IMR-90 (cell line): ENCODE measurements at regions not wholly inside any gene's neighbourhood (a gene's known extent, or its start where the extent isn't known, plus 50 kb on each side); places are given as distances from the start of the nearest gene placed in this dataset.
"Not testable (repeated sequence)": the region's sequence is repeated elsewhere in the genome, so short reads cannot be mapped to it uniquely, and the experiment has no call there.

ENCODE experiments used
- ATAC-seq: fragments of 200-7000 bp; cut with Tn5 transposase; 2 replicates; pipeline ENCODE4 v1.9.1; 2020; ENCODE audit warnings: low read depth, mild to moderate bottlenecking, moderate library complexity
- BruUV-seq: library from RNA; stranded (reverse); fragments of 400-500 nt; replicated peaks from 2 replicates; lab custom pipeline; 2021; lab: Mats Ljungman, UMichigan
- CTCF ChIA-PET: fragments of 300-600 bp; formaldehyde crosslinking; extraction: SDS; loops from one replicate; lab custom pipeline; 2021; ENCODE audit warnings: antibody characterized with exemption; lab: Yijun Ruan, JAX
- POLR2A ChIA-PET: fragments of 300-600 bp; sonication (Branson Sonifier 250); formaldehyde crosslinking; loops from one replicate; lab custom pipeline; 2022; ENCODE audit warnings: antibody characterized with exemption; ENCODE audit not compliant: unreplicated experiment; lab: Charles Lee
- DNase-seq: peaks from one replicate; pipeline ENCODE4 v3.0.0; 2013
- H2AFZ ChIP-seq: replicated peaks from 2 replicates; pipeline ENCODE3; 2013; ENCODE audit warnings: low read length, mild to moderate bottlenecking; ENCODE audit not compliant: poor library complexity
- H2AK5ac ChIP-seq: 2 replicates; pipeline ENCODE4 v1.6.1; 2013; ENCODE audit warnings: low read depth, low read length, inconsistent platforms
- H2AK9ac ChIP-seq: replicated peaks from 2 replicates; pipeline ENCODE3; 2013; ENCODE audit warnings: mild to moderate bottlenecking, low read depth, low read length, moderate library complexity; ENCODE audit not compliant: poor library complexity
- H2BK120ac ChIP-seq: 2 replicates; pipeline ENCODE4 v1.6.1; 2013; ENCODE audit warnings: low read depth, low read length, inconsistent platforms
- H2BK15ac ChIP-seq: 3 replicates; pipeline ENCODE4 v1.6.1; 2013; ENCODE audit warnings: low read depth, low read length, inconsistent platforms
- H2BK20ac ChIP-seq: 2 replicates; pipeline ENCODE4 v1.6.1; 2013; ENCODE audit warnings: low read depth, mild to moderate bottlenecking, inconsistent platforms, low read length, moderate library complexity
- H2BK5ac ChIP-seq: 2 replicates; pipeline ENCODE4 v1.6.1; 2013; ENCODE audit warnings: mild to moderate bottlenecking, low read depth, low read length, inconsistent platforms; ENCODE audit not compliant: poor library complexity, severe bottlenecking
- H3K14ac ChIP-seq: replicated peaks from 2 replicates; pipeline ENCODE4 v1.6.1; 2013; ENCODE audit warnings: low read depth, low read length, inconsistent platforms
- H3K18ac ChIP-seq: 2 replicates; pipeline ENCODE4 v1.6.1; 2013; ENCODE audit warnings: low read depth, low read length, control low read depth
- H3K23ac ChIP-seq: 2 replicates; pipeline ENCODE4 v1.6.1; 2013; ENCODE audit warnings: low read depth, low read length, inconsistent platforms
- H3K27ac ChIP-seq: 2 replicates; pipeline ENCODE4 v1.5.1; 2013; ENCODE audit warnings: mild to moderate bottlenecking, control low read depth, low read length; ENCODE audit not compliant: insufficient read depth
- H3K27me3 ChIP-seq: 2 replicates; pipeline ENCODE4 v1.6.1; 2013; ENCODE audit warnings: low read length; ENCODE audit not compliant: control insufficient read depth, insufficient read depth
- H3K36me3 ChIP-seq: 2 replicates; pipeline ENCODE4 v1.6.1; 2013; ENCODE audit warnings: low read length, mixed read lengths; ENCODE audit not compliant: control insufficient read depth, insufficient read depth
- H3K4ac ChIP-seq: 2 replicates; pipeline ENCODE4 v1.6.1; 2013; ENCODE audit warnings: low read depth, low read length, inconsistent platforms
- H3K4me1 ChIP-seq: 2 replicates; pipeline ENCODE4 v1.6.1; 2013; ENCODE audit warnings: low read length, mixed read lengths; ENCODE audit not compliant: control insufficient read depth, insufficient read depth
- H3K4me2 ChIP-seq: 2 replicates; pipeline ENCODE4 v1.6.1; 2013; ENCODE audit warnings: low read depth, mild to moderate bottlenecking, control low read depth, low read length, moderate library complexity
- H3K4me3 ChIP-seq: 2 replicates; pipeline ENCODE4 v1.5.1; 2013; ENCODE audit warnings: low read depth, mild to moderate bottlenecking, control low read depth, low read length, moderate library complexity; ENCODE audit not compliant: insufficient read depth
- H3K56ac ChIP-seq: 2 replicates; pipeline ENCODE4 v1.6.1; 2013; ENCODE audit warnings: low read length, inconsistent platforms; ENCODE audit not compliant: insufficient read depth; ENCODE audit errors: extremely low read depth
- H3K79me1 ChIP-seq, 2 experiments: 2 replicates each; pipeline ENCODE4 v1.6.1; 2013; ENCODE audit warnings: low read length in 2 of 2, inconsistent platforms in 1 of 2, low read depth in 1 of 2
- H3K9ac ChIP-seq: 2 replicates; pipeline ENCODE4 v1.6.1; 2013; ENCODE audit warnings: low read depth, low read length, control low read depth
- H3K9me1 ChIP-seq: 2 replicates; pipeline ENCODE4 v1.6.1; 2013; ENCODE audit warnings: low read length, inconsistent platforms; ENCODE audit not compliant: insufficient read depth
- H3K9me3 ChIP-seq: 2 replicates; pipeline ENCODE4 v1.6.1; 2013; ENCODE audit warnings: low read length; ENCODE audit not compliant: control insufficient read depth, insufficient read depth
- H4K20me1 ChIP-seq: 2 replicates; pipeline ENCODE4 v1.6.1; 2013; ENCODE audit warnings: low read length, inconsistent platforms; ENCODE audit not compliant: insufficient read depth
- H4K5ac ChIP-seq: 2 replicates; pipeline ENCODE4 v1.6.1; 2013; ENCODE audit warnings: mild to moderate bottlenecking, low read depth, low read length, control low read depth
- H4K8ac ChIP-seq, 2 experiments: 2 replicates each; pipeline ENCODE4 v1.6.1; 2013; ENCODE audit warnings: low read depth in 2 of 2, low read length in 2 of 2, control low read depth in 1 of 2, inconsistent platforms in 1 of 2
- H4K91ac ChIP-seq: 2 replicates; pipeline ENCODE4 v1.6.1; 2013; ENCODE audit warnings: low read depth, low read length, inconsistent platforms; ENCODE audit not compliant: insufficient read depth
- CEBPB ChIP-seq: IDR thresholded peaks from 2 replicates; pipeline ENCODE4 v1.6.1; 2012; ENCODE audit warnings: low read depth, low read length, improper control_type of control experiment
- SMC3 ChIP-seq: fragments of 150-350 bp; IDR thresholded peaks from 2 replicates; pipeline ENCODE4 v1.6.1; 2016; ENCODE audit warnings: low read depth, mild to moderate bottlenecking, antibody characterized with exemption, low read length, moderate library complexity
- WGBS, 2 experiments: methylation state at CpG; one replicate each; pipeline versions ENCODE4 v1.1.5 to v1.1.7; 2013; ENCODE audit warnings: missing lambda C conversion rate in 2 of 2; ENCODE audit not compliant: insufficient read length in 1 of 2; ENCODE audit errors: extremely low coverage in 2 of 2; 5-methylcytosine and 5-hydroxymethylcytosine counted together
- dilution Hi-C: fragments of 300-500 bp; cut with HindIII; formaldehyde crosslinking; loops from one replicate; pipeline ENCODE4 v1.14.3; 2018; ENCODE audit warnings: low sequenced_read_pairs; ENCODE audit not compliant: unreplicated experiment
- in situ Hi-C: fragments of 300-500 bp; cut with MboI; formaldehyde crosslinking; loops from 3 replicates; pipeline ENCODE4 v1.14.3; 2019; ENCODE audit warnings: low sequenced_read_pairs, inconsistent platforms, mixed read lengths
- intact Hi-C: fragments of 100-400 bp; cut with micrococcal nuclease; formaldehyde crosslinking; loops from 2 replicates; pipeline ENCODE4 v1.10.0; 2022

DNA sequence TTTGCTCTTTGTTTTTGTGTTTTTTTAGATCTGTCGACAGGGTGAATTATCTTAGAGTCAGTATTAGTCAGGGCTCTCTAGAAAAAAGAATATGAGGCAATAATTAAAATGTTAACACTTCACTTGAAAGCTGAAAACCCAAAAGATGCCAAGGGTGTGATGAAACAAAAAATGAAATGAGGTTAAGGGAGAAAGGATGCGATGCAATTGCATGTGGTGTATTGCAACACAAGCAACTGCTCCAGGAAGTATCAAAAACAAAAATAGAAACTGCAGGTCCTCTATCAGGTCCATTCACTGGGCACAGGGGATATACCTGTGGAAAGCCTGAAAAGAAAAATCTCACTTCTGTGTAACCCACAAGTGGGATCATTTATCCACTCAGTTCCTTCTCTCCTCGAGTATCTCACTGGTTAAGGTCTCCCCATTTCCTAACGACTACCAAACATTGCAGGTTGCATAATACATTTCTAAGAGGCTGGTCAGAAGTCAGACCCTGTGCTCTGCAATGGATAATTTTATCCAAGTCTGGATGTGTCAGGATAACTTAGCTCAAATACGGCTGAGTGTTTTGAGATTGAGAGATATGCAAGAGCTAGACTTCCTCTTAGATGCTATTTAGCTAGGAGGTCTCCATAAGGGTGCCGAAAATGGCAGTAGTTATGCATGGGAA is 257.7 kb upstream of the GJE1 start:
- 63% methylated on average over 1 of the region's 6 CpGs; no CpG with 5 or more reads in 1 of the 2 experiments for WGBS, 2 experiments
- CTCF ChIA-PET, result no interaction called here
- H2AFZ ChIP-seq, result no peak overlapping the region
- H2BK5ac ChIP-seq, result no peak overlapping the region
- H3K4me3 ChIP-seq, result no peak overlapping the region
- H2AK5ac ChIP-seq, result no peak overlapping the region
- peak; percentile 75 for TF ChIP-seq CEBPB
- no peak for TF ChIP-seq SMC3
- H3K14ac ChIP-seq, result no peak overlapping the region
- no peaks in the 10 kb centered on the region for H3K4me1 ChIP-seq
- H3K9ac ChIP-seq, result no peak overlapping the region
- ATAC-seq (no peak), DNase-seq (peak; percentile 34)
- H3K56ac ChIP-seq, result no peak overlapping the region
- H4K5ac ChIP-seq, result no peak overlapping the region
- no peak overlapping the region for H3K4me2 ChIP-seq
- H3K27me3 ChIP-seq, result no peaks in the 10 kb centered on the region
- H2AK9ac ChIP-seq, result no peak overlapping the region
- no peaks in the 10 kb centered on the region for H3K36me3 ChIP-seq
- H2BK15ac ChIP-seq, result no peak overlapping the region
- H2BK20ac ChIP-seq, result no peak overlapping the region; the same call in 1 of the 2 replicates
- no peak overlapping the region for H3K27ac ChIP-seq
- no peaks in the 10 kb centered on the region for H4K20me1 ChIP-seq
- intact Hi-C loops, result no loop called here
- no peak overlapping the region for H4K91ac ChIP-seq
- no peak overlapping the region for H2BK120ac ChIP-seq
- POLR2A ChIA-PET, result no interaction called here
- H3K4ac ChIP-seq, result no peak overlapping the region
- H3K23ac ChIP-seq, result no peak overlapping the region
- no peaks in the 10 kb centered on the region for H3K79me1 ChIP-seq
- in situ Hi-C loops, result no loop called here
- no peak overlapping the region for H3K18ac ChIP-seq
- no TSS peak for BruUV-seq
- H3K9me3 ChIP-seq, result no peaks in the 10 kb centered on the region
- no peaks in the 10 kb centered on the region for H3K9me1 ChIP-seq
- dilution Hi-C loops, result no loop called here
- H4K8ac ChIP-seq, result no peak overlapping the region

DNA sequence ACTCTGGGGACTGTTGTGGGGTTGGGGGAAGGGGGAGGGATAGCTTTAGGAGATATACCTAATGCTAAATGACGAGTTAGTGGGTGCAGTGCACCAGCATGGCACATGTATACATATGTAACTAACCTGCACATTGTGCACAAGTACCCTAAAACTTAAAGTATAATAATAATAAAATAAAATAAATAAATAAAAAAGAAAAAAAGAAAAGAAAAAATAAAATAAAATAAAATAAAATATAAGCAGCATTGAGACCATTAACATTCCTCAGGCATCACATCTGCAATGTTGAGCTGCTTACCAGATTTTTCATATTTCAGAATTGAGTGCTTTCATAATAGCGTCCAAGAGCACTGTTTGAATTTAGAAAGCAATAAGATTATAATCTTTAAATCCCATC is 263.2 kb upstream of the GJE1 start:
- H4K20me1 ChIP-seq, H2AFZ ChIP-seq, H3K9ac ChIP-seq, intact Hi-C loops, H3K9me1 ChIP-seq, H2BK120ac ChIP-seq, in situ Hi-C loops, H3K4me1 ChIP-seq, H4K91ac ChIP-seq, H2AK9ac ChIP-seq, H3K36me3 ChIP-seq, H3K4ac ChIP-seq, H3K9me3 ChIP-seq, BruUV-seq, H3K14ac ChIP-seq, H3K56ac ChIP-seq, CTCF ChIA-PET, DNase-seq, dilution Hi-C loops, H3K4me2 ChIP-seq, H2AK5ac ChIP-seq, H4K5ac ChIP-seq, H2BK5ac ChIP-seq, POLR2A ChIA-PET, H3K27me3 ChIP-seq, ATAC-seq, H4K8ac ChIP-seq, H3K27ac ChIP-seq, H3K23ac ChIP-seq, H3K79me1 ChIP-seq, H3K18ac ChIP-seq, H3K4me3 ChIP-seq, H2BK15ac ChIP-seq, H2BK20ac ChIP-seq: not testable (repeated sequence)
- no CpG with 5 or more reads among the region's 2 CpGs for WGBS, 2 experiments
